ENCODE measurements at regions not wholly inside any gene's neighbourhood (a gene's known extent, or its start where the extent isn't known, plus 50 kb on each side); places are given as distances from the start of the nearest gene placed in this dataset.

GRCh38 chr14:98109326-98109725 lies 1162.7 kb downstream of the BCL11B start:
- intact Hi-C loops (cut with micrococcal nuclease) = no loop called here
- ATAC-seq (no peak), DNase-seq (no peak)

- no peak for DNase-seq
- intact Hi-C loops (cut with micrococcal nuclease) = no loop called here
- ATAC-seq = no peak
Observed at GRCh38 chr14:98112194-98112780, 1159.7 kb downstream of the BCL11B start.

GRCh38 chr14:98114122-98114895 lies 1157.7 kb downstream of the BCL11B start:
- DNase-seq (no peak), ATAC-seq (no peak)
- intact Hi-C loops (cut with micrococcal nuclease) = no loop called here

- ATAC-seq = no peak
- no peak for DNase-seq
- intact Hi-C loops (cut with micrococcal nuclease) = no loop called here
Observed at GRCh38 chr14:98114946-98115345, 1157.1 kb downstream of the BCL11B start.

GRCh38 chr14:98118749-98119148 lies 1153.2 kb downstream of the BCL11B start:
- no peak for ATAC-seq
- intact Hi-C loops (cut with micrococcal nuclease) = no loop called here
- no peak for DNase-seq

- DNase-seq = no peak
- intact Hi-C loops (cut with micrococcal nuclease) = no loop called here
- ATAC-seq = no peak
Observed at GRCh38 chr14:98119739-98120138, 1152.3 kb downstream of the BCL11B start.

GRCh38 chr14:98120831-98121464 lies 1151.0 kb downstream of the BCL11B start:
- ATAC-seq (no peak), DNase-seq (no peak)
- intact Hi-C loops (cut with micrococcal nuclease) = no loop called here

GRCh38 chr14:98122527-98122926 lies 1149.5 kb downstream of the BCL11B start:
- no peak for ATAC-seq

GRCh38 chr14:98130691-98131090 lies 1141.3 kb downstream of the BCL11B start:
- DNase-seq = no peak
- intact Hi-C loops (cut with micrococcal nuclease) = no loop called here
- no peak for ATAC-seq

More at GRCh38 chr14:98122527-98122926, 1149.5 kb downstream of the BCL11B start:
- intact Hi-C loops (cut with micrococcal nuclease) = no loop called here
- no peak for DNase-seq

GRCh38 chr14:98131406-98131805 lies 1140.6 kb downstream of the BCL11B start:
- DNase-seq (no peak), ATAC-seq (no peak)
- intact Hi-C loops (cut with micrococcal nuclease) = no loop called here

- ATAC-seq (no peak), DNase-seq (no peak)
- intact Hi-C loops (cut with micrococcal nuclease) = no loop called here
Observed at GRCh38 chr14:98133806-98134205, 1138.2 kb downstream of the BCL11B start.

GRCh38 chr14:98136012-98136789 lies 1135.8 kb downstream of the BCL11B start:
- intact Hi-C loops (cut with micrococcal nuclease) = no loop called here
- ATAC-seq (no peak), DNase-seq (no peak)

- ATAC-seq (no peak), DNase-seq (no peak)
- intact Hi-C loops (cut with micrococcal nuclease) = no loop called here
Observed at GRCh38 chr14:98137131-98138025, 1134.6 kb downstream of the BCL11B start.

- no peak for DNase-seq
- intact Hi-C loops (cut with micrococcal nuclease) = no loop called here
- no peak for ATAC-seq
Observed at GRCh38 chr14:98138666-98139065, 1133.3 kb downstream of the BCL11B start.

GRCh38 chr14:98140862-98141530 lies 1131.0 kb downstream of the BCL11B start:
- no peak for ATAC-seq
- no peak for DNase-seq
- intact Hi-C loops (cut with micrococcal nuclease) = no loop called here

- DNase-seq (no peak), ATAC-seq (no peak)
- intact Hi-C loops (cut with micrococcal nuclease) = no loop called here
Observed at GRCh38 chr14:98143566-98143965, 1128.4 kb downstream of the BCL11B start.

GRCh38 chr14:98144964-98145363 lies 1127.0 kb downstream of the BCL11B start:
- intact Hi-C loops (cut with micrococcal nuclease) = no loop called here
- no peak for ATAC-seq
- no peak for DNase-seq

GRCh38 chr14:98146416-98146815 lies 1125.6 kb downstream of the BCL11B start:
- intact Hi-C loops (cut with micrococcal nuclease) = no loop called here
- DNase-seq (no peak), ATAC-seq (no peak)

Data from left ventricle myocardium superior (tissue), 1 donor.